Esophagus squamous epithelium (tissue), 5 donors: ENCODE measurements at regions not wholly inside any gene's neighbourhood (a gene's known extent, or its start where the extent isn't known, plus 50 kb on each side); places are given as distances from the start of the nearest gene placed in this dataset.

ENCODE experiments used
- DNase-seq: peaks from one replicate; lab custom pipeline; 2025; lab: John Stamatoyannopoulos, UW
- H3K27ac ChIP-seq, 4 donors: fragments of 200-600 bp; sonication (generic); one replicate each; pipeline ENCODE4 v1.5.1; 2016 to 2019; ENCODE audit warnings: mild to moderate bottlenecking in 1 of 4
- H3K27me3 ChIP-seq, 4 donors: fragments of 200-600 bp; sonication (generic); 1 replicate in 3 of 4; 2 replicates in 1 of 4; pipeline versions ENCODE4 v1.5.1 to v1.6.0; 2017 to 2021; ENCODE audit warnings: antibody characterized with exemption in 1 of 4
- H3K36me3 ChIP-seq, 3 donors: fragments of 200-600 bp; sonication (generic); one replicate each; pipeline ENCODE4 v1.5.1; 2016 to 2019
- H3K4me1 ChIP-seq, 3 donors: fragments of 200-600 bp; sonication (generic); one replicate each; pipeline ENCODE4 v1.5.1; 2017 to 2019
- H3K4me3 ChIP-seq, 4 donors: fragments of 200-600 bp; sonication (generic); 1 replicate in 3 of 4; 2 replicates in 1 of 4; pipeline ENCODE4 v1.5.1; 2016 to 2019; ENCODE audit warnings: mild to moderate bottlenecking in 2 of 4, moderate library complexity in 1 of 4
- H3K9me3 ChIP-seq, 3 donors: fragments of 200-600 bp; sonication (generic); one replicate each; pipeline ENCODE4 v1.5.1; 2016 to 2019
- POLR2A ChIP-seq, 4 donors: fragments of 450-650 bp; IDR thresholded peaks; one replicate each; pipeline ENCODE4 v1.6.1; 2017; ENCODE audit warnings: antibody characterized with exemption in 4 of 4, mild to moderate bottlenecking in 4 of 4, moderate library complexity in 3 of 4
- WGBS, 2 donors: methylation state at CpG; one replicate each; pipeline ENCODE4 v1.1.5; 2018; 5-methylcytosine and 5-hydroxymethylcytosine counted together
- intact Hi-C: fragments of 100-400 bp; cut with DNase I; formaldehyde crosslinking; loops from one replicate; pipeline ENCODE4 v1.15.0; 2022
- TF ChIP-seq, protein P1 (sequence below), 6 experiments: fragments of 450-650 bp in 4 of 6; fragments of 200-600 bp in 2 of 6; sonication (generic) in 2 of 6; IDR thresholded peaks; one replicate each; pipeline ENCODE4 v1.5.1; 2016 to 2019; ENCODE audit warnings: antibody characterized with exemption in 6 of 6, mild to moderate bottlenecking in 4 of 6, moderate library complexity in 4 of 6
- donor health status: DM: yes; HTN: yes; CAD: no.

DNA sequence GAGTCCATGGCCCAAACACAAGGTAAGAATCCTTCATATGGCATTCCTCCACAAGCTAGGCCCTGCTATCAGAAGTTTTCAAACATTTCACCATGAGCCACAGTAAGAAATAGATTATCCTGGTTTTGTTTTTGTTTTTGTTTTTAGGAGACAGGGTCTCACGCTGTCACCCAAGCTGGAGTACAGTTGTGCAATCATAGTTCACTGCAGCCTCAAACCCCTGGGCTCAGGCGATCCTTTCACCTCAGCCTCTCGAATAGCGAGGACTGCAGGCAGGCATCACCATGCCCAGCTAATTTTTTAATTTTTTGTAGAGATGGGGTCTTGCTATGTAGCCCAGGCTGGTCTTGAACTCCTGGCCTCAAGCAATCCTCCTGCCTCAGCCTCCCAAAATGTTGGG, 218.8 kb downstream of the TOMM20 start:
- no peak for DNase-seq
- intact Hi-C loops: no loop called here
- Histone ChIP-seq H3K36me3 (no peaks in the 10 kb centered on the region), H3K27me3 (no peaks in the 10 kb centered on the region), H3K4me1 (peaks cover 0 to 29% (median 4%) of the 10 kb centered on the region in 3 donors), H3K4me3 (no peak overlapping the region), H3K27ac (no peak overlapping the region), H3K9me3 (no peaks in the 10 kb centered on the region)
- WGBS, 2 donors: 82 to 91% methylated on average over 4 of the region's 4 CpGs
- TF ChIP-seq POLR2A (IDR thresholded peaks at IDR 0.05): no peak
- TF ChIP-seq, protein P1, sequence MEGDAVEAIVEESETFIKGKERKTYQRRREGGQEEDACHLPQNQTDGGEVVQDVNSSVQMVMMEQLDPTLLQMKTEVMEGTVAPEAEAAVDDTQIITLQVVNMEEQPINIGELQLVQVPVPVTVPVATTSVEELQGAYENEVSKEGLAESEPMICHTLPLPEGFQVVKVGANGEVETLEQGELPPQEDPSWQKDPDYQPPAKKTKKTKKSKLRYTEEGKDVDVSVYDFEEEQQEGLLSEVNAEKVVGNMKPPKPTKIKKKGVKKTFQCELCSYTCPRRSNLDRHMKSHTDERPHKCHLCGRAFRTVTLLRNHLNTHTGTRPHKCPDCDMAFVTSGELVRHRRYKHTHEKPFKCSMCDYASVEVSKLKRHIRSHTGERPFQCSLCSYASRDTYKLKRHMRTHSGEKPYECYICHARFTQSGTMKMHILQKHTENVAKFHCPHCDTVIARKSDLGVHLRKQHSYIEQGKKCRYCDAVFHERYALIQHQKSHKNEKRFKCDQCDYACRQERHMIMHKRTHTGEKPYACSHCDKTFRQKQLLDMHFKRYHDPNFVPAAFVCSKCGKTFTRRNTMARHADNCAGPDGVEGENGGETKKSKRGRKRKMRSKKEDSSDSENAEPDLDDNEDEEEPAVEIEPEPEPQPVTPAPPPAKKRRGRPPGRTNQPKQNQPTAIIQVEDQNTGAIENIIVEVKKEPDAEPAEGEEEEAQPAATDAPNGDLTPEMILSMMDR (IDR thresholded peaks at IDR 0.05): no peak

DNA sequence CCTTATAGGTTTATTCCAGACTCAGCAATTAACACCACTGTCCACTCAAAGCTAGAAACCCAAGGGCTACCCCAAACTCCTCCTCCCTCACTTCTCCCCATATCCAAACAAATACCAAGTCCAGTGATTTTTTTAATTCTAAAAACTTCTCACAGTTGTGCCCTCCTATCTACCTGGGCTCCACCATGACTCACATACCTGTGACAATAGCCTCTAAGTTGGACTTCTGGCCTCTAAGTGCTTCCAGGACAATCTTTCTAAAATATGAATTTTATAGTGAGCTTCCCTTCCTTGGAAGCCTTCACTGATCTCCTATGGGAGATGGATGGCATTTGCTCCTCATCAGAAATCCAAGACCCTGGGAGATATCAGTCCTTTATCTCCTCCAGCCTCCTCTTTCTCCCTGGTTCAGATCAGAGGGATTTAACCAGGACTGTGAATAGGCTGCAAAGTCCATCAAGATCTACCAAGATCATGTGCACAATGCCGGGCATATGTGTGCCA, 219.3 kb downstream of the TOMM20 start:
- H3K9me3 ChIP-seq: no peaks in the 10 kb centered on the region
- H3K36me3 ChIP-seq: no peaks in the 10 kb centered on the region
- no peak for TF ChIP-seq POLR2A (IDR thresholded peaks at IDR 0.05)
- TF ChIP-seq, protein P1 (IDR thresholded peaks at IDR 0.05): no peak
- peaks cover 0 to 29% (median 4%) of the 10 kb centered on the region in 3 donors for H3K4me1 ChIP-seq
- intact Hi-C loops: no loop called here
- WGBS, 2 donors: 63 to 100% methylated on average over 1 of the region's 1 CpG
- DNase-seq: no peak
- no peaks in the 10 kb centered on the region for H3K27me3 ChIP-seq
- H3K4me3 ChIP-seq: no peak overlapping the region
- H3K27ac ChIP-seq: no peak overlapping the region

DNA sequence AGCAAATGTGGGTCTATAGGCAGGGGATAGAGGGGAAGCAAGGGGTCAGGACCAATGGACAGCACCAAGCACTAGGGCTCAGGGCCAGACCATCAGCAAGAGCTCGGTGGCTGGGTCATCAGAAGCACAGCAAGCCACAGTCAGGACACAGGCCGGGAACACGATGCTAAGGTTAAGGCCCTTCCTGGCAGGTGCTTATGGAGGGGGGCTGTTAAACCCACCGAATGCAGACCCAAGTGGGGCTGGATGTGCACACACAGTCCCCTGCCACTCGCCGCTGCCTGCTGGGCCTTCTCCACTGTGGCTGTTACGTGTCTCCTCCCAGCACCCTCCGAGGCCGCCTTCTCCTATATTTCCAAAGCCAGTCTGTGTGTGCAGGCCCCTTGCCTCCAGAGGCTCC, 220.1 kb downstream of the TOMM20 start:
- DNase-seq: no peak
- TF ChIP-seq, protein P1 (IDR thresholded peaks at IDR 0.05): no peak
- Histone ChIP-seq H3K27ac (peak overlapping the region in 3 of 4 donors; percentile 59 to 71 (median 67)), H3K27me3 (no peaks in the 10 kb centered on the region), H3K36me3 (no peaks in the 10 kb centered on the region), H3K4me1 (peaks cover 0 to 29% (median 4%) of the 10 kb centered on the region in 3 donors), H3K4me3 (no peak overlapping the region), H3K9me3 (no peaks in the 10 kb centered on the region)
- WGBS, 2 donors: 88 to 92% methylated on average over 4 to 9 of the region's 9 CpGs
- intact Hi-C loops: no loop called here

DNA sequence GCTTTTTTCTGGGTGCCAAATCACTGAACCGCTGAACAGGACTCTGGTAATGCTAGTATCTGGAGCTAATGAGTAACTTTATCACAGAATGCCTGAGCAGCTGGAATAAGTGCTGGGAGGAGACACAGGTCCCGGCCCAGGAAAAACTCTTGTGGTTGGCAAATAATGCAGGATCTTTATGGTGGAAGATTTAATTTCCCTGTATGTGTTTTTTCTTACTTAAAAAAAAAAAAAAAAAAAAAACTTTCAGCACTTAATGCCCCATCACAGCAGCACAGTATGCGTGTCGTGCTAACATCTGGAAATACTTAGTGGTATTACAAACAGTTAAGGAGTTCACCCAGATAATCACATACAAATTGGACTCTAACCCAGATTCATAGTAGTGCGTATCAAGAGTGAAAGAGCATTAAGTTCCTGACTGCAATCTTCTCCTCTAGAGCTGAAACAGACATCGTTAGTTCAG, 220.7 kb downstream of the TOMM20 start:
- no peaks in the 10 kb centered on the region for H3K27me3 ChIP-seq
- H3K4me1 ChIP-seq: peaks cover 0 to 24% (median 4%) of the 10 kb centered on the region in 3 donors
- WGBS, 2 donors: 68 to 81% methylated on average over 6 of the region's 6 CpGs
- intact Hi-C loops: no loop called here
- no peaks in the 10 kb centered on the region for H3K9me3 ChIP-seq
- no peak for DNase-seq
- peak overlapping the region in 3 of 4 donors; percentile 59 to 71 (median 67) for H3K27ac ChIP-seq
- no peaks in the 10 kb centered on the region for H3K36me3 ChIP-seq
- H3K4me3 ChIP-seq: no peak overlapping the region
- TF ChIP-seq POLR2A (IDR thresholded peaks at IDR 0.05): no peak
- TF ChIP-seq, protein P1 (IDR thresholded peaks at IDR 0.05): no peak

DNA sequence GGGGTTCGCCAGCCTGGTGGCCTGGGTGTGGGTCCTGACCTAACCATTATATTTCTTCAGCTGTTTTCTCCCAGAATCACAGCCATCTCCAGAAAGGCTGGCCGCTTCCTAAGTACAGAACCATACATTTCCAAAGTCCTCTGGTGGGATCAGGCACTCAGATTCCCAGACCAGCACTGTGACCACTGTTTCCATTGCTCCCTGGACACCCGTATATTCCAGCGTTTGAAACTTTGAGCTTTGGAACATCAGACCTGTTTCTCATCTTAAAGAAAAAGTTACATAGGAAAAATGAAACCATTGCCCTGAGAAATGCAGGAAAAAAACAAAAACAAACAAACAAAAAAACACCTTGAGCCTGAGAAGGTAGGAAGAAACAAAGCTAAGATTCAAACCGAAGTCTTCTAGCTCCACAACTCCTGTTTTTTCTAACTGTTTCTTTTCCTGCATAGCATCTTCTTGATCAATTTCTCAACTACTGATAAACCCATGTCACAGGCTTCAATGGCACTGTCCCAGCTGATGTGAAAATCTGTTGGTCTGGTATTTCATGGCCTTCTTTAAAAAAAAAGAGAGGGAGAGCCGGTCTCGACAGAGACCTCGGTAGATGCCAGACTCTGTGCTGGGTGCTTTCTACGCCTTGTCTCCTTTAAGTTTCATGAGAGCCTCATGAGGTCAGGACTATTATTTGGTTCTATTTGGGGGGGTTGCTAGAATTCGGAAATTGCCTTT, 221.3 kb downstream of the TOMM20 start:
- WGBS, 2 donors: 81 to 92% methylated on average over 9 to 10 of the region's 10 CpGs
- TF ChIP-seq POLR2A (IDR thresholded peaks at IDR 0.05): no peak
- TF ChIP-seq, protein P1 (IDR thresholded peaks at IDR 0.05): no peak
- H3K27ac ChIP-seq: peak overlapping the region in 2 of 4 donors; percentile 17 to 31

More for the DNA sequence above, 221.3 kb downstream of the TOMM20 start:
- intact Hi-C loops: no loop called here
- Histone ChIP-seq H3K36me3 (no peaks in the 10 kb centered on the region), H3K4me1 (peaks cover 0 to 18% (median 0%) of the 10 kb centered on the region in 3 donors), H3K9me3 (no peaks in the 10 kb centered on the region), H3K27me3 (no peaks in the 10 kb centered on the region), H3K4me3 (no peak overlapping the region)
- DNase-seq: no peak
